Endothelial cell of umbilical vein (primary cell): ENCODE measurements at regions not wholly inside any gene's neighbourhood (a gene's known extent, or its start where the extent isn't known, plus 50 kb on each side); places are given as distances from the start of the nearest gene placed in this dataset.

Source experiments
- BruUV-seq: library from RNA; stranded (reverse); fragments of 400-500 nt; replicated peaks from 2 replicates; lab custom pipeline; 2021; lab: Mats Ljungman, UMichigan
- CTCF ChIA-PET: fragments of 300-600, 350-600 bp; sonication (Branson Sonifier 250); formaldehyde crosslinking; loops from one replicate; lab custom pipeline; 2021; ENCODE audit warnings: antibody characterized with exemption, inconsistent platforms; lab: Charles Lee
- POLR2A ChIA-PET: fragments of 300-600, 350-600 bp; sonication (Branson Sonifier 250); formaldehyde crosslinking; loops from one replicate; lab custom pipeline; 2021; ENCODE audit warnings: antibody characterized with exemption, inconsistent platforms; lab: Charles Lee
- DNase-seq: peaks from one replicate; pipeline ENCODE4 v3.0.0-alpha.2; 2011; ENCODE audit warnings: low read depth, low spot score
- FAIRE-seq: peaks from 2 replicates; lab custom pipeline; 2011; peaks lifted over from hg19 to GRCh38; lab: Jason Lieb, UNC
- H2AFZ ChIP-seq: 2 replicates; pipeline ENCODE4 v1.6.0; 2012; ENCODE audit warnings: low read depth, low read length, control low read depth, inconsistent platforms
- H3K27ac ChIP-seq: 2 replicates; pipeline ENCODE4 v1.5.1; 2011; ENCODE audit warnings: low read depth, mild to moderate bottlenecking, control low read depth, low read length, moderate library complexity; ENCODE audit not compliant: insufficient read depth
- H3K27me3 ChIP-seq, 2 experiments: 2 replicates each; pipeline versions ENCODE4 v1.6.0 to v1.6.1; 2011; ENCODE audit warnings: low read length in 2 of 2, mixed read lengths in 1 of 2; ENCODE audit not compliant: control insufficient read depth in 2 of 2, insufficient read depth in 2 of 2
- H3K36me3 ChIP-seq, 2 experiments: 2 replicates in 1 of 2; 3 replicates in 1 of 2; pipeline ENCODE4 v1.5.1; 2011; ENCODE audit warnings: low read length in 2 of 2, mild to moderate bottlenecking in 1 of 2, moderate library complexity in 1 of 2; ENCODE audit not compliant: control insufficient read depth in 2 of 2, insufficient read depth in 2 of 2; ENCODE audit errors: extremely low read depth in 1 of 2
- H3K4me1 ChIP-seq: 3 replicates; pipeline ENCODE4 v1.5.1; 2011; ENCODE audit warnings: mild to moderate bottlenecking, low read length; ENCODE audit not compliant: control insufficient read depth, insufficient read depth; ENCODE audit errors: extremely low read depth
- H3K4me2 ChIP-seq: 2 replicates; pipeline ENCODE4 v1.6.1; 2011; ENCODE audit warnings: low read length, control low read depth, mixed read lengths; ENCODE audit not compliant: insufficient read depth
- H3K4me3 ChIP-seq, 3 experiments: fragments of 200-600 bp in 1 of 3; sonication (generic), shearing (Covaris generic) in 1 of 3; replicated peaks in 1 of 3; 2 replicates each; pipeline ENCODE4 v1.5.1; 2011 to 2016; ENCODE audit warnings: control low read depth in 3 of 3, low read length in 3 of 3, mild to moderate bottlenecking in 2 of 3, inconsistent platforms in 1 of 3, low read depth in 1 of 3, moderate library complexity in 1 of 3; ENCODE audit not compliant: insufficient read depth in 1 of 3
- H3K79me2 ChIP-seq: 2 replicates; pipeline ENCODE4 v1.6.0; 2012; ENCODE audit warnings: low read length, inconsistent platforms; ENCODE audit not compliant: control insufficient read depth, insufficient read depth
- H3K9ac ChIP-seq: replicated peaks from 2 replicates; pipeline ENCODE3; 2011; ENCODE audit warnings: low read length, control low read depth; ENCODE audit not compliant: insufficient read depth; ENCODE audit errors: extremely low read depth
- H3K9me1 ChIP-seq: replicated peaks from 3 replicates; pipeline ENCODE4 v1.6.0; 2011; ENCODE audit warnings: mild to moderate bottlenecking, low read length; ENCODE audit not compliant: control insufficient read depth, insufficient read depth; ENCODE audit errors: extremely low read depth
- H3K9me3 ChIP-seq: replicated peaks from 2 replicates; pipeline ENCODE4 v1.5.1; 2012; ENCODE audit warnings: low read length, inconsistent platforms; ENCODE audit not compliant: control insufficient read depth, insufficient read depth
- H4K20me1 ChIP-seq: replicated peaks from 2 replicates; pipeline ENCODE3; 2011; ENCODE audit warnings: mild to moderate bottlenecking, low read length; ENCODE audit not compliant: control insufficient read depth, insufficient read depth; ENCODE audit errors: extremely low read depth
- EZH2 ChIP-seq: IDR thresholded peaks from 2 replicates; pipeline ENCODE4 v1.6.1; 2012; ENCODE audit warnings: borderline replicate concordance, low read depth, mild to moderate bottlenecking, moderate library complexity, low read length, inconsistent platforms; ENCODE audit not compliant: severe bottlenecking
- GATA2 ChIP-seq: IDR thresholded peaks from 2 replicates; pipeline ENCODE4 v1.7.0; 2011; ENCODE audit warnings: low read depth, mild to moderate bottlenecking, moderate library complexity, mixed read lengths, low read length; ENCODE audit not compliant: insufficient read length, insufficient read depth
- JUN ChIP-seq: IDR thresholded peaks from 2 replicates; pipeline ENCODE4 v1.6.1; 2011; ENCODE audit warnings: borderline replicate concordance, low read depth; ENCODE audit not compliant: insufficient read length, insufficient read depth
- MYC ChIP-seq: IDR thresholded peaks from one replicate; pipeline ENCODE4 v1.6.1; 2011; ENCODE audit warnings: mild to moderate bottlenecking, low read depth, low read length
- POLR2A ChIP-seq: IDR thresholded peaks from 2 replicates; pipeline ENCODE4 v1.6.1; 2012; ENCODE audit warnings: low read depth, mild to moderate bottlenecking, control low read depth, low read length
- POLR2AphosphoS5 ChIP-seq: IDR thresholded peaks from 2 replicates; pipeline ENCODE4 v1.6.1; 2012; ENCODE audit warnings: low read depth, mild to moderate bottlenecking, control low read depth, low read length, moderate library complexity; ENCODE audit not compliant: insufficient read depth
- dilution Hi-C: fragments of 300-500 bp; cut with MboI; formaldehyde crosslinking; loops from one replicate; pipeline ENCODE4 v1.15.0; 2019; ENCODE audit warnings: low sequenced_read_pairs; ENCODE audit not compliant: extremely low pct_ligation_motif_present
- intact Hi-C: fragments of 100-400 bp; cut with micrococcal nuclease; formaldehyde crosslinking; loops from one replicate; pipeline ENCODE4 v1.10.0; 2022
- TF ChIP-seq, protein P1 (sequence below): IDR thresholded peaks from 2 replicates; pipeline ENCODE4 v1.6.1; 2011; ENCODE audit not compliant: insufficient read depth, insufficient read length
- TF ChIP-seq, protein P2 (sequence below), 2 donors: IDR thresholded peaks; 1 replicate in 1 of 2; 2 replicates in 1 of 2; pipeline ENCODE4 v1.5.1; 2011; ENCODE audit warnings: low read length in 2 of 2, mild to moderate bottlenecking in 2 of 2, moderate library complexity in 2 of 2, control low read depth in 1 of 2, inconsistent platforms in 1 of 2, low read depth in 1 of 2; ENCODE audit not compliant: insufficient read depth in 1 of 2; ENCODE audit errors: extremely low read depth in 1 of 2

DNA sequence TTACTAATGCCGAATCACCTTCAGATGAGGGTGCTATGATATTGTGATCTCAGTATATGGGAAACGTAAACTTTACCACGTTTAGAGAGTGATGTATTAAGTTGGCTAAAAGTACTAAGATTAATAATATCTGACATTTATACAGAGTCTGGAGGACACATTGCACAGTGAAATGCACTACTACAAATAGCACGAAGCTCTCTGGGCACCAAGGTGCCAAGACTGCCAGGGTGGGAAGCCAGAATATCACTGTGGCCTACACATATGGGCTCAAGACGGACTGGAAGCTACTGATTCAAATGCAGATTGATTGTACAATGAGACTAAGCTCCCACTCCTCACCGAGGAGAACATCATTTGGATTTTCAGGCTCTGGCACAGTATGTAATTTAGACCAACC, 113.3 kb upstream of the LIPC start:
- intact Hi-C loops (no loop called here), dilution Hi-C loops (no loop called here)
- H3K4me1 ChIP-seq = peaks cover 10% of the 10 kb centered on the region
- no peak overlapping the region for H2AFZ ChIP-seq
- no peaks in the 10 kb centered on the region for H3K27me3 ChIP-seq
- no peaks in the 10 kb centered on the region for H3K36me3 ChIP-seq
- no TSS peak for BruUV-seq
- DNase-seq (no peak), FAIRE-seq (no peak)
- no peaks in the 10 kb centered on the region for H3K79me2 ChIP-seq
- no peak overlapping the region for H3K4me3 ChIP-seq
- H4K20me1 ChIP-seq = no peaks in the 10 kb centered on the region
- H3K27ac ChIP-seq = no peak overlapping the region
- no peaks in the 10 kb centered on the region for H3K9me1 ChIP-seq
- H3K9me3 ChIP-seq = no peaks in the 10 kb centered on the region
- TF ChIP-seq, protein P1, sequence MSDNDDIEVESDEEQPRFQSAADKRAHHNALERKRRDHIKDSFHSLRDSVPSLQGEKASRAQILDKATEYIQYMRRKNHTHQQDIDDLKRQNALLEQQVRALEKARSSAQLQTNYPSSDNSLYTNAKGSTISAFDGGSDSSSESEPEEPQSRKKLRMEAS = no peak
- no peak for TF ChIP-seq POLR2A
- no peak for TF ChIP-seq POLR2AphosphoS5
- no peak for TF ChIP-seq MYC
- no peak for TF ChIP-seq EZH2
- TF ChIP-seq GATA2 = no peak
- TF ChIP-seq JUN = no peak
- TF ChIP-seq, protein P2, sequence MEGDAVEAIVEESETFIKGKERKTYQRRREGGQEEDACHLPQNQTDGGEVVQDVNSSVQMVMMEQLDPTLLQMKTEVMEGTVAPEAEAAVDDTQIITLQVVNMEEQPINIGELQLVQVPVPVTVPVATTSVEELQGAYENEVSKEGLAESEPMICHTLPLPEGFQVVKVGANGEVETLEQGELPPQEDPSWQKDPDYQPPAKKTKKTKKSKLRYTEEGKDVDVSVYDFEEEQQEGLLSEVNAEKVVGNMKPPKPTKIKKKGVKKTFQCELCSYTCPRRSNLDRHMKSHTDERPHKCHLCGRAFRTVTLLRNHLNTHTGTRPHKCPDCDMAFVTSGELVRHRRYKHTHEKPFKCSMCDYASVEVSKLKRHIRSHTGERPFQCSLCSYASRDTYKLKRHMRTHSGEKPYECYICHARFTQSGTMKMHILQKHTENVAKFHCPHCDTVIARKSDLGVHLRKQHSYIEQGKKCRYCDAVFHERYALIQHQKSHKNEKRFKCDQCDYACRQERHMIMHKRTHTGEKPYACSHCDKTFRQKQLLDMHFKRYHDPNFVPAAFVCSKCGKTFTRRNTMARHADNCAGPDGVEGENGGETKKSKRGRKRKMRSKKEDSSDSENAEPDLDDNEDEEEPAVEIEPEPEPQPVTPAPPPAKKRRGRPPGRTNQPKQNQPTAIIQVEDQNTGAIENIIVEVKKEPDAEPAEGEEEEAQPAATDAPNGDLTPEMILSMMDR (IDR thresholded peaks at IDR 0.05; ENCODE audit: extremely low read depth in 1 of 2, insufficient read depth in 1 of 2, low read depth in 1 of 2, low read length in 2 of 2) = no peak
- CTCF ChIA-PET = no interaction called here
- H3K9ac ChIP-seq = no peak overlapping the region
- H3K4me2 ChIP-seq = no peak overlapping the region
- POLR2A ChIA-PET = no interaction called here
